ENCODE measurements at regions not wholly inside any gene's neighbourhood (a gene's known extent, or its start where the extent isn't known, plus 50 kb on each side); places are given as distances from the start of the nearest gene placed in this dataset.

GRCh38 chr13:79680485-79680884, 199.5 kb downstream of the NDFIP2 start:
- H3K4me3 ChIP-seq (ENCODE audit: low read length): no peak overlapping the region
- no peak overlapping the region for H3K27ac ChIP-seq (ENCODE audit: low read length)
- H3K27me3 ChIP-seq (ENCODE audit: control insufficient read depth, insufficient read depth, low read length): no peaks in the 10 kb centered on the region
- H3K4me1 ChIP-seq (ENCODE audit: control insufficient read depth, insufficient read depth, low read length): no peaks in the 10 kb centered on the region
- no peaks in the 10 kb centered on the region for H3K36me3 ChIP-seq (ENCODE audit: control insufficient read depth, insufficient read depth, low read length)
- DNase-seq (ENCODE audit: low read depth, low spot score): no peak
- no peaks in the 10 kb centered on the region for H3K9me3 ChIP-seq (ENCODE audit: control insufficient read depth, insufficient read depth, low read length)

- Histone ChIP-seq H3K27ac (ENCODE audit: low read length) (no peak overlapping the region), H3K9me3 (ENCODE audit: control insufficient read depth, insufficient read depth, low read length) (no peaks in the 10 kb centered on the region), H3K27me3 (ENCODE audit: control insufficient read depth, insufficient read depth, low read length) (no peaks in the 10 kb centered on the region), H3K4me1 (ENCODE audit: control insufficient read depth, insufficient read depth, low read length) (no peaks in the 10 kb centered on the region), H3K4me3 (ENCODE audit: low read length) (no peak overlapping the region), H3K36me3 (ENCODE audit: control insufficient read depth, insufficient read depth, low read length) (no peaks in the 10 kb centered on the region)
- DNase-seq (ENCODE audit: low read depth, low spot score): peak; percentile 60
- no CpG with 5 or more reads among the region's 2 CpGs for WGBS (ENCODE audit: insufficient coverage, insufficient read length)
Observed at GRCh38 chr13:79679334-79679733, 198.4 kb downstream of the NDFIP2 start.

- H3K27ac ChIP-seq (ENCODE audit: low read length): no peak overlapping the region
- WGBS (ENCODE audit: insufficient coverage, insufficient read length): no CpG with 5 or more reads among the region's 2 CpGs
Observed at GRCh38 chr13:79678100-79678499, 197.1 kb downstream of the NDFIP2 start.

GRCh38 chr13:79675931-79676660, 195.1 kb downstream of the NDFIP2 start:
- H3K9me3 ChIP-seq (ENCODE audit: control insufficient read depth, insufficient read depth, low read length): no peaks in the 10 kb centered on the region
- no peak overlapping the region for H3K27ac ChIP-seq (ENCODE audit: low read length)
- no peaks in the 10 kb centered on the region for H3K4me1 ChIP-seq (ENCODE audit: control insufficient read depth, insufficient read depth, low read length)
- no peaks in the 10 kb centered on the region for H3K36me3 ChIP-seq (ENCODE audit: control insufficient read depth, insufficient read depth, low read length)
- DNase-seq (ENCODE audit: low read depth, low spot score): no peak
- no peaks in the 10 kb centered on the region for H3K27me3 ChIP-seq (ENCODE audit: control insufficient read depth, insufficient read depth, low read length)
- no CpG with 5 or more reads among the region's 7 CpGs for WGBS (ENCODE audit: insufficient coverage, insufficient read length)
- H3K4me3 ChIP-seq (ENCODE audit: low read length): no peak overlapping the region

More at GRCh38 chr13:79678100-79678499, 197.1 kb downstream of the NDFIP2 start:
- no peaks in the 10 kb centered on the region for H3K9me3 ChIP-seq (ENCODE audit: control insufficient read depth, insufficient read depth, low read length)
- H3K36me3 ChIP-seq (ENCODE audit: control insufficient read depth, insufficient read depth, low read length): no peaks in the 10 kb centered on the region
- no peaks in the 10 kb centered on the region for H3K4me1 ChIP-seq (ENCODE audit: control insufficient read depth, insufficient read depth, low read length)
- no peak for DNase-seq (ENCODE audit: low read depth, low spot score)
- H3K27me3 ChIP-seq (ENCODE audit: control insufficient read depth, insufficient read depth, low read length): no peaks in the 10 kb centered on the region
- H3K4me3 ChIP-seq (ENCODE audit: low read length): no peak overlapping the region

GRCh38 chr13:79674765-79675515, 194.0 kb downstream of the NDFIP2 start:
- DNase-seq (ENCODE audit: low read depth, low spot score): no peak
- H3K9me3 ChIP-seq (ENCODE audit: control insufficient read depth, insufficient read depth, low read length): no peaks in the 10 kb centered on the region
- WGBS (ENCODE audit: insufficient coverage, insufficient read length): 100% methylated on average over 2 of the region's 5 CpGs
- no peaks in the 10 kb centered on the region for H3K27me3 ChIP-seq (ENCODE audit: control insufficient read depth, insufficient read depth, low read length)
- no peak overlapping the region for H3K27ac ChIP-seq (ENCODE audit: low read length)
- no peak overlapping the region for H3K4me3 ChIP-seq (ENCODE audit: low read length)
- H3K4me1 ChIP-seq (ENCODE audit: control insufficient read depth, insufficient read depth, low read length): no peaks in the 10 kb centered on the region
- no peaks in the 10 kb centered on the region for H3K36me3 ChIP-seq (ENCODE audit: control insufficient read depth, insufficient read depth, low read length)

GRCh38 chr13:79673993-79674377, 193.0 kb downstream of the NDFIP2 start:
- Histone ChIP-seq H3K4me1 (ENCODE audit: control insufficient read depth, insufficient read depth, low read length) (no peaks in the 10 kb centered on the region), H3K27me3 (ENCODE audit: control insufficient read depth, insufficient read depth, low read length) (no peaks in the 10 kb centered on the region)

GRCh38 chr13:79673310-79673992, 192.5 kb downstream of the NDFIP2 start:
- no peak overlapping the region for H3K4me3 ChIP-seq (ENCODE audit: low read length)
- H3K9me3 ChIP-seq (ENCODE audit: control insufficient read depth, insufficient read depth, low read length): no peaks in the 10 kb centered on the region
- WGBS (ENCODE audit: insufficient coverage, insufficient read length): no CpG with 5 or more reads among the region's 6 CpGs
- H3K36me3 ChIP-seq (ENCODE audit: control insufficient read depth, insufficient read depth, low read length): no peaks in the 10 kb centered on the region
- no peak for DNase-seq (ENCODE audit: low read depth, low spot score)
- no peaks in the 10 kb centered on the region for H3K27me3 ChIP-seq (ENCODE audit: control insufficient read depth, insufficient read depth, low read length)
- H3K4me1 ChIP-seq (ENCODE audit: control insufficient read depth, insufficient read depth, low read length): no peaks in the 10 kb centered on the region
- H3K27ac ChIP-seq (ENCODE audit: low read length): no peak overlapping the region

More at GRCh38 chr13:79673993-79674377, 193.0 kb downstream of the NDFIP2 start:
- WGBS (ENCODE audit: insufficient coverage, insufficient read length): no CpG with 5 or more reads among the region's 1 CpG
- DNase-seq (ENCODE audit: low read depth, low spot score): no peak
- H3K4me3 ChIP-seq (ENCODE audit: low read length): no peak overlapping the region
- no peaks in the 10 kb centered on the region for H3K36me3 ChIP-seq (ENCODE audit: control insufficient read depth, insufficient read depth, low read length)
- no peaks in the 10 kb centered on the region for H3K9me3 ChIP-seq (ENCODE audit: control insufficient read depth, insufficient read depth, low read length)
- H3K27ac ChIP-seq (ENCODE audit: low read length): no peak overlapping the region

GRCh38 chr13:79671420-79671819, 190.5 kb downstream of the NDFIP2 start:
- no peak overlapping the region for H3K4me3 ChIP-seq (ENCODE audit: low read length)
- no CpG with 5 or more reads among the region's 2 CpGs for WGBS (ENCODE audit: insufficient coverage, insufficient read length)
- H3K9me3 ChIP-seq (ENCODE audit: control insufficient read depth, insufficient read depth, low read length): no peaks in the 10 kb centered on the region

GRCh38 chr13:79668201-79668752, 187.3 kb downstream of the NDFIP2 start:
- no CpG with 5 or more reads among the region's 2 CpGs for WGBS (ENCODE audit: insufficient coverage, insufficient read length)
- no peak overlapping the region for H3K27ac ChIP-seq (ENCODE audit: low read length)
- H3K27me3 ChIP-seq (ENCODE audit: control insufficient read depth, insufficient read depth, low read length): no peaks in the 10 kb centered on the region
- no peaks in the 10 kb centered on the region for H3K36me3 ChIP-seq (ENCODE audit: control insufficient read depth, insufficient read depth, low read length)
- DNase-seq (ENCODE audit: low read depth, low spot score): no peak
- H3K4me3 ChIP-seq (ENCODE audit: low read length): no peak overlapping the region
- H3K4me1 ChIP-seq (ENCODE audit: control insufficient read depth, insufficient read depth, low read length): no peaks in the 10 kb centered on the region
- no peaks in the 10 kb centered on the region for H3K9me3 ChIP-seq (ENCODE audit: control insufficient read depth, insufficient read depth, low read length)

More at GRCh38 chr13:79671420-79671819, 190.5 kb downstream of the NDFIP2 start:
- no peaks in the 10 kb centered on the region for H3K4me1 ChIP-seq (ENCODE audit: control insufficient read depth, insufficient read depth, low read length)
- H3K27ac ChIP-seq (ENCODE audit: low read length): no peak overlapping the region
- no peaks in the 10 kb centered on the region for H3K36me3 ChIP-seq (ENCODE audit: control insufficient read depth, insufficient read depth, low read length)
- H3K27me3 ChIP-seq (ENCODE audit: control insufficient read depth, insufficient read depth, low read length): no peaks in the 10 kb centered on the region
- no peak for DNase-seq (ENCODE audit: low read depth, low spot score)

- H3K27ac ChIP-seq (ENCODE audit: low read length): no peak overlapping the region
- H3K27me3 ChIP-seq (ENCODE audit: control insufficient read depth, insufficient read depth, low read length): no peaks in the 10 kb centered on the region
- no peaks in the 10 kb centered on the region for H3K36me3 ChIP-seq (ENCODE audit: control insufficient read depth, insufficient read depth, low read length)
- H3K9me3 ChIP-seq (ENCODE audit: control insufficient read depth, insufficient read depth, low read length): no peaks in the 10 kb centered on the region
- H3K4me3 ChIP-seq (ENCODE audit: low read length): no peak overlapping the region
- no CpG with 5 or more reads among the region's 2 CpGs for WGBS (ENCODE audit: insufficient coverage, insufficient read length)
- DNase-seq (ENCODE audit: low read depth, low spot score): no peak
- no peaks in the 10 kb centered on the region for H3K4me1 ChIP-seq (ENCODE audit: control insufficient read depth, insufficient read depth, low read length)
Observed at GRCh38 chr13:79667771-79668170, 186.8 kb downstream of the NDFIP2 start.
